Glutamatergic neuron (in vitro differentiated cells): ENCODE measurements at regions not wholly inside any gene's neighbourhood (a gene's known extent, or its start where the extent isn't known, plus 50 kb on each side); places are given as distances from the start of the nearest gene placed in this dataset.

ENCODE experiments used
- DNase-seq: peaks from one replicate; pipeline ENCODE4 v3.0.0; 2022
- H3K27ac Mint-ChIP-seq: one replicate; pipeline ENCODE4 v1.8.0; 2020; ENCODE audit warnings: mild to moderate bottlenecking, mixed read lengths, inconsistent platforms; ENCODE audit not compliant: unreplicated experiment
- H3K27me3 Mint-ChIP-seq: one replicate; pipeline ENCODE4 v1.8.0; 2020; ENCODE audit warnings: mild to moderate bottlenecking, moderate library complexity, mixed read lengths, inconsistent platforms; ENCODE audit not compliant: unreplicated experiment
- H3K36me3 Mint-ChIP-seq: one replicate; pipeline ENCODE4 v1.8.0; 2020; ENCODE audit warnings: mild to moderate bottlenecking, mixed read lengths, inconsistent platforms; ENCODE audit not compliant: unreplicated experiment
- H3K4me1 Mint-ChIP-seq: one replicate; pipeline ENCODE4 v1.8.0; 2020; ENCODE audit warnings: mild to moderate bottlenecking, low read depth, mixed read lengths, inconsistent platforms; ENCODE audit not compliant: unreplicated experiment
- H3K4me3 Mint-ChIP-seq: one replicate; pipeline ENCODE4 v1.8.0; 2020; ENCODE audit warnings: mild to moderate bottlenecking, mixed read lengths, inconsistent platforms; ENCODE audit not compliant: unreplicated experiment
- H3K9me3 Mint-ChIP-seq: one replicate; pipeline ENCODE4 v1.8.0; 2020; ENCODE audit warnings: mild to moderate bottlenecking, moderate library complexity, mixed read lengths, inconsistent platforms; ENCODE audit not compliant: unreplicated experiment
- TF ChIP-seq, protein P1 (sequence below): fragments of 200-600 bp; sonication (generic); IDR thresholded peaks from one replicate; pipeline ENCODE4 v1.5.0; 2021; ENCODE audit not compliant: partially characterized antibody, unreplicated experiment

DNA sequence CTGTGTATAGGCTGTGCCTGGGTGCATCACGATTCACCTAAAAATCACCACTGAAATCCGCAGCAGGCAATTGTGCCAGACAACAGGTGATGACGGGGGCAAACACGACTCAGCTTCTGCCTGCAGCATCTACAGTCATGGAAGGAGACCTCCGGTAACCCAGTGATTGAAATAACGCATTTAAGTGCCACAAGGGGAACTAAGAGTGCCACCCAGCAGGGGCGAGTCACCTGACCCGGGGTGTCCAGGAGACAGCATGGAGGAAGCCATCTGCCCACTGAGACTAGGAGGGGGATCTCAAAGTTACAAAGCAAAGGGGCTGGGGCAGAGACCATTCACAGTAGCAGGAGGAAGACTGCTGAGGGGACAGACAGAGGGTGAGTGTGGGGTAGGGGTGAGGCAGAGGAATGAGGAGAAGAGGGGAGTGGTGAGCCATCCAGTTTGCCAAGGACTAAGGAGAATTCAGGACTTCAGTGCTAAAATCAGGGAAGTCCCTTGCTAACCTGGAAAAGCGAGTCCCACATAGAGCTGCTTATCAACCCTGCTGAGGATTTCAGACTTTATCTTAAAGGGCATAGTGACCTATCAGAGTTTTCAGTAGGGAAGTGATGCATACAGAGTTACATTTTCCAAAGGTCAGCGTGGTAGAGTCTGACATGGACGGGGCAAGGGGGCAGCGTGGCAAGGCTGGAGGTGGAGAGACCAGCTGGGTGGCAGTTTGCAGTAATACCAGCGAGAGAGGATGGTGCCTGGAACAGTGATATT is 256.7 kb upstream of the HES1 start:
- H3K36me3 Mint-ChIP-seq: no peaks in the 10 kb centered on the region
- no peaks in the 10 kb centered on the region for H3K9me3 Mint-ChIP-seq
- no peak for DNase-seq
- H3K27me3 Mint-ChIP-seq: peaks cover 2% of the 10 kb centered on the region
- no peaks in the 10 kb centered on the region for H3K4me1 Mint-ChIP-seq
- H3K27ac Mint-ChIP-seq: no peak overlapping the region
- TF ChIP-seq, protein P1, sequence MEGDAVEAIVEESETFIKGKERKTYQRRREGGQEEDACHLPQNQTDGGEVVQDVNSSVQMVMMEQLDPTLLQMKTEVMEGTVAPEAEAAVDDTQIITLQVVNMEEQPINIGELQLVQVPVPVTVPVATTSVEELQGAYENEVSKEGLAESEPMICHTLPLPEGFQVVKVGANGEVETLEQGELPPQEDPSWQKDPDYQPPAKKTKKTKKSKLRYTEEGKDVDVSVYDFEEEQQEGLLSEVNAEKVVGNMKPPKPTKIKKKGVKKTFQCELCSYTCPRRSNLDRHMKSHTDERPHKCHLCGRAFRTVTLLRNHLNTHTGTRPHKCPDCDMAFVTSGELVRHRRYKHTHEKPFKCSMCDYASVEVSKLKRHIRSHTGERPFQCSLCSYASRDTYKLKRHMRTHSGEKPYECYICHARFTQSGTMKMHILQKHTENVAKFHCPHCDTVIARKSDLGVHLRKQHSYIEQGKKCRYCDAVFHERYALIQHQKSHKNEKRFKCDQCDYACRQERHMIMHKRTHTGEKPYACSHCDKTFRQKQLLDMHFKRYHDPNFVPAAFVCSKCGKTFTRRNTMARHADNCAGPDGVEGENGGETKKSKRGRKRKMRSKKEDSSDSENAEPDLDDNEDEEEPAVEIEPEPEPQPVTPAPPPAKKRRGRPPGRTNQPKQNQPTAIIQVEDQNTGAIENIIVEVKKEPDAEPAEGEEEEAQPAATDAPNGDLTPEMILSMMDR: no peak
- no peak overlapping the region for H3K4me3 Mint-ChIP-seq

DNA sequence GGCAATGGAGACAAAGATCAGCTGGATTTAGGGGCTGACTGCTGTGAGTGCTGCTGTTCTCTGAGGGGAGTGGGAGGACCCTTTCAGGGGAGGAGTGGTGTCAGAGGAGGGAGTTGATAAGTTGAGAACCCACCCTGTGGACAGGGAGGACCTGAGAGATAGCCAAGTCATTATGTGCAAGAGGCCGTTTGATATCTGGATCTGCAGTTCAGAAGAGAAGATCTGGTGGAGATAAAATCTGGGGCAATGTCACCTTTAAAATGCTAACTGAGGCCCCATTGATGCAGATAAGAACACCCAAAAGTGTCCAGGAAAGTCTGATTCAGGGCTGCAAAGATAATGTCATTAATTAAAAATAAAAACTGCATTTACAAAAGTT is 256.1 kb upstream of the HES1 start:
- TF ChIP-seq, protein P1: no peak
- no peak overlapping the region for H3K27ac Mint-ChIP-seq
- peaks cover 2% of the 10 kb centered on the region for H3K27me3 Mint-ChIP-seq

GRCh38 chr3:193882091-193882490 is 253.9 kb upstream of the HES1 start:
- H3K4me1 Mint-ChIP-seq: no peaks in the 10 kb centered on the region
- peaks cover 2% of the 10 kb centered on the region for H3K27me3 Mint-ChIP-seq
- DNase-seq: no peak
- no peaks in the 10 kb centered on the region for H3K36me3 Mint-ChIP-seq
- no peak overlapping the region for H3K27ac Mint-ChIP-seq
- TF ChIP-seq, protein P1: no peak
- H3K4me3 Mint-ChIP-seq: no peak overlapping the region
- no peaks in the 10 kb centered on the region for H3K9me3 Mint-ChIP-seq

More for the DNA sequence above, 256.1 kb upstream of the HES1 start:
- DNase-seq: no peak
- no peaks in the 10 kb centered on the region for H3K4me1 Mint-ChIP-seq
- H3K9me3 Mint-ChIP-seq: no peaks in the 10 kb centered on the region
- no peak overlapping the region for H3K4me3 Mint-ChIP-seq
- H3K36me3 Mint-ChIP-seq: no peaks in the 10 kb centered on the region

GRCh38 chr3:193883551-193883950 is 252.4 kb upstream of the HES1 start:
- Mint-ChIP-seq H3K4me1 (no peaks in the 10 kb centered on the region), H3K9me3 (no peaks in the 10 kb centered on the region), H3K27me3 (peaks cover 2% of the 10 kb centered on the region), H3K36me3 (no peaks in the 10 kb centered on the region), H3K4me3 (no peak overlapping the region), H3K27ac (no peak overlapping the region)
- TF ChIP-seq, protein P1: no peak
- DNase-seq: no peak

- TF ChIP-seq, protein P1: no peak
- no peak overlapping the region for H3K4me3 Mint-ChIP-seq
- no peaks in the 10 kb centered on the region for H3K36me3 Mint-ChIP-seq
- no peak overlapping the region for H3K27ac Mint-ChIP-seq
- H3K27me3 Mint-ChIP-seq: peaks cover 2% of the 10 kb centered on the region
- H3K4me1 Mint-ChIP-seq: no peaks in the 10 kb centered on the region
- H3K9me3 Mint-ChIP-seq: no peaks in the 10 kb centered on the region
- no peak for DNase-seq
Measured at GRCh38 chr3:193884027-193884426, 251.9 kb upstream of the HES1 start.
